HG02840 (cell line): ENCODE measurements at regions not wholly inside any gene's neighbourhood (a gene's known extent, or its start where the extent isn't known, plus 50 kb on each side); places are given as distances from the start of the nearest gene placed in this dataset.

Source experiments
- ATAC-seq: cut with Tn5 transposase; IDR thresholded peaks from one replicate; pipeline ENCODE4 v1.9.1; 2021; ENCODE audit warnings: mild to moderate bottlenecking, moderate library complexity, moderate number of reproducible peaks; ENCODE audit not compliant: unreplicated experiment, low FRiP score

- no peak for ATAC-seq
These were observed 94.9 kb upstream of the SLC27A6 start for GRCh38 chr5:128870373-128870772.

GRCh38 chr5:128870923-128871322, 94.4 kb upstream of the SLC27A6 start:
- ATAC-seq = no peak

- ATAC-seq = no peak
These were observed 88.5 kb upstream of the SLC27A6 start for GRCh38 chr5:128876569-128877382.

- no peak for ATAC-seq
These were observed 87.8 kb upstream of the SLC27A6 start for GRCh38 chr5:128877476-128877875.

- no peak for ATAC-seq
These were observed 83.7 kb upstream of the SLC27A6 start for GRCh38 chr5:128881502-128882018.

DNA sequence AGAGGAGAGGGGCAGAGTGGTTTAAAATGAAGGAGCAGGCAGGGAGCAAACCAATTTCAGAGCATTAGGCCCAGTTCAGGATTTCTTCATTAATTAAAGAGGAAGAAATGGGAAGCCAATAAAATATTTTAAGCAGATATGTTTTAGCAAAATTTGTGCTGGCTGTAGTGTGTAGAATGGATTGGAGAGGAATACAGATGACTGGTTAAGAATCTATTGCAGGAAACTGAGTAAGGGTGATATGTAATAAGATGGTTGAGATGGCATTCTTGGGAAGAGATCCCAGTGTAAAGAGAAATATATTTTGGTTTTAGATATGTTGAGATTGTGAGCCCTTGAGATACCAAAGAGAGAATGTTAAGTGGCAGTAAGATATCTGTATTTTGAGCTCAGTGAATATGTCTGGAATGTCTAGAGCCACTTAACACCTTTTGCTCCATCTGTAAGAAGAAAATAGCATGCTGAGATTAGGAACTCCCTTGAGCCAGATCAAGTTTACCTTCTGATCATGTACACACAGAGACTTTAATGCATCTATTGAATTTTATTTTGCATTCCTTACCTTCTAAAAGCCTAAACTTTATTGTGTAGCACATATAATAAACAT, 79.5 kb upstream of the SLC27A6 start:
- no peak for ATAC-seq

DNA sequence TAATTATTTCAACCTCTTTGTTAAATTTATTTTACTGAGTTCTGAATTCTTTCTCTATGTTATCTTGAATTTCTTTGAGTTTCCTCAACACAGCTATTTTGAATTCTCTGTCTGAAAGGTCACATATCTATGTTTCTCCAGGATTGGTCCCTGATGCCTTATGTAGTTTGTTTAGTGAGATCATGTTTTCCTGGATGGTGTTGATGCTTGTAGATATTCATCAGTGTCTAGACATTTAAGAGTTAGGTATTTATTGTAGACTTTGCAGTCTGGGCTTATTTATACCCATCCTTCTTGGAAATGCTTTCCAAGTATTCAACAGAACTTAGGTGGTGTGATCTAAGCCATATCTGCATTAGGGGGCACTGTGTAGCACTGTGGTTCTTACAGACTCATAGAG, 70.2 kb upstream of the SLC27A6 start:
- ATAC-seq = no peak

GRCh38 chr5:128896675-128897074, 68.6 kb upstream of the SLC27A6 start:
- ATAC-seq = no peak

DNA sequence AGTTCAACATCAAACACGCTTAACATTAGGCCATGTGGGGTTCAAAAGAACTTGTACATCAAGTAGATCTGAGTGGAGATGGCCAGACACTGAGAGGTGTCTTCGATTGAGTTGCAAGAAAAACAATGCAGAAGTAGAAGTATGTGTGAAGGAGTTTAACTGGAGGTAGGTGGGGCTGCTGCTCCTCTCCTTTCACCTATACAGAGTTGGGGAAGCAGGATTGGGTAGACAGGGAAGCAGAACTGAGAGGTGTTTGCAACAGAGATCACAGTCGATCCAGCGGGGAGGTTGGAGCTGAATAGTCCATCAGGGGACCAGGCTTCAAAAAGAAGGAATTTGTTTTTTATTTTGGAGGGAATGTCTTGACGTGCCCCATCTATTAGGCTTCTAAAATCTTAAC, 61.7 kb upstream of the SLC27A6 start:
- no peak for ATAC-seq

GRCh38 chr5:128904805-128905567, 60.3 kb upstream of the SLC27A6 start:
- ATAC-seq = no peak

- peak; percentile 84 for ATAC-seq
These were observed 59.6 kb upstream of the SLC27A6 start for GRCh38 chr5:128905568-128906110.

- peak; percentile 84 for ATAC-seq
These were observed 51.7 kb upstream of the SLC27A6 start for GRCh38 chr5:128913551-128913950.
